Stimulated activated naive CD8-positive, alpha-beta T cell treated with anti-CD3 and anti-CD28 coated beads, Interleukin-15, amount 100 ng/mL, for 72 hours (primary cell): ENCODE measurements at regions not wholly inside any gene's neighbourhood (a gene's known extent, or its start where the extent isn't known, plus 50 kb on each side); places are given as distances from the start of the nearest gene placed in this dataset.
"Not testable (repeated sequence)": the region's sequence is repeated elsewhere in the genome, so short reads cannot be mapped to it uniquely, and the experiment has no call there.

Experiments used
- ATAC-seq: fragments of 150-1000 bp; cut with Tn5 transposase; 2 replicates; pipeline ENCODE4 v1.10.0; 2021; ENCODE audit warnings: mild to moderate bottlenecking, moderate library complexity
- DNase-seq, 2 donors: peaks; one replicate each; pipeline ENCODE4 v3.0.0; 2021 to 2022
- H3K27ac Mint-ChIP-seq, 2 donors: one replicate each; pipeline ENCODE4 v1.8.0; 2022; ENCODE audit warnings: mild to moderate bottlenecking in 2 of 2, mixed read lengths in 2 of 2, moderate library complexity in 2 of 2
- H3K27me3 Mint-ChIP-seq: one replicate; pipeline ENCODE4 v1.8.0; 2022; ENCODE audit warnings: mixed read lengths
- H3K4me1 Mint-ChIP-seq: one replicate; pipeline ENCODE4 v1.8.0; 2022; ENCODE audit warnings: mild to moderate bottlenecking, mixed read lengths
- H3K4me3 Mint-ChIP-seq, 2 donors: one replicate each; pipeline ENCODE4 v1.8.0; 2022; ENCODE audit warnings: mild to moderate bottlenecking in 2 of 2, mixed read lengths in 2 of 2, moderate library complexity in 1 of 2
- H3K9me3 Mint-ChIP-seq, 2 donors: one replicate each; pipeline ENCODE4 v1.8.0; 2022; ENCODE audit warnings: mixed read lengths in 2 of 2

DNA sequence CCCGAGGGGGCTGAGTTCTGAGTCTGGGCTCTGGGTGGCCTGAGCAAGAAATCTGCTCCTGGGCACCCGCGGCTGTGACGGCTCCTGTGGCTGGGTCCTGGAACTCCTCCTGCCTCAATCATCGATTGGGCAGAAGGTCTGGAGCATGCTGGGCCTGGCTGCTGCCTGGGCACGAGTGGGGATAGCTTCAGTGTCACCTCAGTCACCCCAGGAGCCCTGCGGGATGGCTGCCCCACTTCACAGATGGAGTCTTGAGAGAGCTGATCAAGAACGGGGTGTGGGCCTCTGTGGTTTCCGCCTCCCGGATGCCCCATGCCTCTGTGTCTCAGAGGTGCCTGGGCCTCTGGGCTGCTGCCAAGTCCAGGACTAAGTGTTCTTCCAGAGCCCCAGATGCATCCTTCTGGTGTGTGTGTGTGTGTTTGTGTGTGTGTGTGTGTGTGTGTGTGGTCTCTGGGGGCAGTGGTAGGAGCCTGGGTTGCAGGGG lies 185.6 kb upstream of the C14orf180 start:
- Mint-ChIP-seq H3K27me3 (no peaks in the 10 kb centered on the region), H3K9me3 (peaks cover 7 to 16% of the 10 kb centered on the region in 2 donors), H3K27ac (peak overlapping the region in 1 of 2 donors; percentile 89), H3K4me3 (peak overlapping the region in 1 of 2 donors; percentile 60), H3K4me1 (peaks cover 78% of the 10 kb centered on the region)
- peak; percentile 76 for ATAC-seq
- DNase-seq: peak; percentile 49 to 52

DNA sequence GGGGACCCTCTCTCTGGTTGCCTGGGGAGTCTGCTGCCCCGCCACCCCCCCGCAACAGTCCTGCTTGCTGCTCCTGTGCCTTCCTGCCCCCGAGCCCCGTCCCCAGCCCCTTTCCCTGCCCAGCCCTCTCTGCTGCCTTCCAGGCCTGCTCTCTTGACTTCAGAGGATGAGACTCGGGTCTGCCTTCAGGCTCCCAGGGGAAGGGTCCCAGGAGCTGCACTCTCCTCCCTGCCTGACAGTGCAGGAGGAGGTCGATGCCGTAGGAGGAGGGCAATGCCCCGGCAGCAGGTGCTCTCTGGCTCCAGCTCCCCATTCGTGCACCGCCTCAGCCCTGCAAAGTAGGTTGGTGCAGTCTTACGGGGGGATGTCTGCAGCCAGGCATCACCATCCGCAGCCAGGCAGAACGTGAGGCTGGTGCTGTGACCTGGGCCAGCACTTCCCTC lies 185.1 kb upstream of the C14orf180 start:
- H3K27ac Mint-ChIP-seq: peak overlapping the region; percentile 70 to 82
- DNase-seq (no peak), ATAC-seq (no peak)
- peaks cover 78% of the 10 kb centered on the region for H3K4me1 Mint-ChIP-seq
- H3K27me3 Mint-ChIP-seq: no peaks in the 10 kb centered on the region
- H3K4me3 Mint-ChIP-seq: peak overlapping the region in 1 of 2 donors; percentile 51
- H3K9me3 Mint-ChIP-seq: peaks cover 7 to 16% of the 10 kb centered on the region in 2 donors

DNA sequence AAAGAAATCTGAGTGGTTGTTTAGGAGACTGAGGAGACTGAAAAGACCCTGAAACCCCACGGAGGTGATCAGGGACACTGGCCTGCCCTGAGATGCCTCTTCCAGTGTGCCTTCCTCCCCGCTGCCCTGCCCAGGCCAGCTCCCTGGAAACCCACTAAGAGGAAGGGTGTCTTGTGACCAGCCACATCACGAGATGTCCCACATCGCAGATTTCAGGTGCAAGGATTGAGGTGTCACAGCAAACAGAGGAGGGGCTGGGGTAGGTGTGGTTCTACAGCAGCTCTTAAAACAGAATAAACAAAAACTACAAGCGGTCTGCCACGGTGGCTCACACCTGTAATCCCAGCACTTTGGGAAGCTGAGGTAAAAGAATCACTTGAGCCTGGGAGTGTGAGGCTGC lies 184.3 kb upstream of the C14orf180 start:
- Mint-ChIP-seq H3K9me3 (peaks cover 7 to 16% of the 10 kb centered on the region in 2 donors), H3K4me1 (peaks cover 77% of the 10 kb centered on the region), H3K27ac (no peak overlapping the region), H3K4me3 (no peak overlapping the region), H3K27me3 (no peaks in the 10 kb centered on the region)
- no peak for ATAC-seq
- DNase-seq: no peak

DNA sequence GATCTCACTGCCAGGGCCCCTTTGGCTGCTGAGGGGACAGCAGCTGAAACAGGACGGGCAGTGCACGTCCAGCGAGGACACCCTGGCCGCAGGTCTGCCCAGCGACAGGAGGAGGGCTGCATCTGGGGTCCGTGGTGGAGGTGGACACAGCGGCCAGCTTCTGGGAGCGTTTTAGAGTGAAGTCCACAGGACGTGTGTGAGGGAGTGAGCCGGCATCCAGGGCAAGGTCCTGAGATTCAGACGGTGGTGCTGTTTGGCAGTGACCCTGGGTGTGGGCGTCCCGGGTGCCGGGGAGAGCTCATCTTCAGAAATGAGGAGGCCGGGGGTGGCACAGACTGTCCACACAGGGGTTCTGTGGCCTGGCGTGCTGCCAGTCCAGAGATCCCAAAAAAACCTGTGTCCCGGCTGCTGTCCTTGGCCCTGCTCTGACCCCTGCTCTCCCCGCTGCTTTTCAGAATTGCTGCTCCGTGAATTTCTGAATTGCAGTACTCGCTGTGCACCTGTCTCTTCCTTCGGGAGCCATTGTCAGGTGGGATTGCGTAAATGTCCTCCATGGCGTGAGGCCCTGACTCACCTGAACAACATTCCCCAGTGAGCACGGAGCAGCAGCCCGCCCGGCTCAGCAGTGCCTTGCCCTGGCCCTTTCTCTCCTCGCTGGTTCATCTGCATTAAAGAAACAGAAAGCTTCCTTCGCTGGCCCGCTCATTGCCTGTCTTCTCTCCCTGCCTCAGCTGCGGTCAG lies 183.5 kb upstream of the C14orf180 start:
- peaks cover 7 to 16% of the 10 kb centered on the region in 2 donors for H3K9me3 Mint-ChIP-seq
- H3K27me3 Mint-ChIP-seq: no peaks in the 10 kb centered on the region
- ATAC-seq: no peak
- peaks cover 69% of the 10 kb centered on the region for H3K4me1 Mint-ChIP-seq
- no peak overlapping the region for H3K27ac Mint-ChIP-seq
- no peak for DNase-seq
- H3K4me3 Mint-ChIP-seq: no peak overlapping the region

DNA sequence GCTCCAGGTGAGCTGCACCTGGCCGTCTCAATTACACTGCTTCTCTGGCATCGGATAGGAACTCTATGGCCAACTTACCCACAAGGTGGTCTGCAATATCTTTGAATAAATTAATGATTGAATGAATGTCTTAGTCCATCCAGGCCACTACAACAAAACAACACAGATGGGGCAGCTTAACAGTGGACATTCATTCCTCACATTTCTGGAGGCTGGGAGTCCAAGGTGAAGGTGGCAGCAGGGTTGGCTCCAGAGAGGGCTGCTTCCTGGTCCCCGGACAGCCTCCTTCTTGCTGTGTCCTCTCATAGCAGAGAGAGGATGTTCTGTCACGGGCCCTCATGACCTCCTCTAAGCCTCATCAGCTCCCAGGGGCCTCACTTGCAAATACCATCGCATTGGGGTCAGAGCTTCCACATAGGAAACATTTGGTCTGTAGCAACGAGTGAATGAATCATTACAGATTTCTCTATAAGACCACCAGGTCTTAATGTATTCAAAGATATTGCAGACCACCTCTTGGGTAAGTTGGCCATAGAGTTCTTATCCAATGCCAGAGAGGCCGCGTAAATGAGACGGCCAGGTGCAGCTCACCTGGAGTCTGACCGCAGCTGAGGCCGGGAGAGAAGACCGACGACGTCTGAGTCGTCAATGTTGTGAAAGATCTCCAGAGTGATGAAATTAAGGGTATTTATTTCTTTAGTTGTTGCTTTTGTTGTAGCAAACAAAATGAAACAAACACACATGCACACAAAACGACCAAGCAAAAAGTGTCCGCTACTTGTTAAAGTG lies 182.7 kb upstream of the C14orf180 start:
- H3K27ac Mint-ChIP-seq: no peak overlapping the region
- H3K4me1 Mint-ChIP-seq: peaks cover 61% of the 10 kb centered on the region
- peaks cover 7 to 16% of the 10 kb centered on the region in 2 donors for H3K9me3 Mint-ChIP-seq
- no peaks in the 10 kb centered on the region for H3K27me3 Mint-ChIP-seq
- DNase-seq: no peak
- H3K4me3 Mint-ChIP-seq: no peak overlapping the region
- ATAC-seq: no peak

DNA sequence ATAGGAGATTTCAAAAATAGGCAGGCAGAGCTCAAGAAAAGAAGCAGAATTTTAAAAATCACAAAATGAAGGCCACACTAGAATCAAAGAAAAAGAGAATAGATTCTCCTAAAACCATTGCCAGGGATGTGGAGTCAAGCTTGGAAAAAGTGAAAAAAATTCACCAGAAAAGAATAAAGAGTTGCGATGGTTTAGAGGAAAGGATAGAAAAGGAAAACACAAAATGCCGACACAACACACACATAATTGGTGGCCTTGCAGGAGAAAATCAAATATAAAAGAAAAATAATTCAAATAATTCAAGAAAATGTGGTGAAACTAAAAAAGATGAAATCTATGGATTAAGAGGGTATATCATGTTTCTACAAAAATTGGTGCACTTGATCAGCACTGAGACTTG lies 181.6 kb upstream of the C14orf180 start:
- Mint-ChIP-seq H3K9me3 (peaks cover 7 to 16% of the 10 kb centered on the region in 2 donors), H3K27ac (no peak overlapping the region)
- no peak for ATAC-seq

DNA sequence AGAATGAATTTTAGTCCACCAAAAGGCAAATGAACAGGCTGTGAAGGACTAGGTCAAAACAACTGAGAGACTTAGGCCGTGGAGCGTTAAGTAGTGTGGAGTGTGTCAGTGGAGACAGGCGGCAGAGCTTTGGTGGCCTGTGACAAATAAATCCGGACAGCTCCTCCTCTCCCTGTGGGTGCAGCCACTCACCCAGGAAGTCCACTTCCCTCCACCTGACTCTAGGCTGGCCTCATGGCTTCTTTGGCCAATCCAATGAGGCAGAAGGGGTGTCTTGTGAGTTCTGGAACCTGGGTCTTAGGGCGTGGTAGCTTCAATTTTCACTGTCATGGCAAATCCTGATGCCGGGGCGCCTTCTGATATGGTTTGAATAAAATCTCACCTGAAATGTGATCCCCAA lies 180.9 kb upstream of the C14orf180 start:
- Mint-ChIP-seq H3K9me3 (peaks cover 7 to 16% of the 10 kb centered on the region in 2 donors), H3K4me3 (no peak overlapping the region), H3K27ac (peak overlapping the region in 1 of 2 donors; percentile 9), H3K4me1 (peaks cover 43% of the 10 kb centered on the region), H3K27me3 (no peaks in the 10 kb centered on the region)
- no peak for ATAC-seq
- DNase-seq: no peak

More for the DNA sequence above, 181.6 kb upstream of the C14orf180 start:
- no peaks in the 10 kb centered on the region for H3K27me3 Mint-ChIP-seq
- no peak for DNase-seq
- no peak overlapping the region for H3K4me3 Mint-ChIP-seq
- peaks cover 50% of the 10 kb centered on the region for H3K4me1 Mint-ChIP-seq

DNA sequence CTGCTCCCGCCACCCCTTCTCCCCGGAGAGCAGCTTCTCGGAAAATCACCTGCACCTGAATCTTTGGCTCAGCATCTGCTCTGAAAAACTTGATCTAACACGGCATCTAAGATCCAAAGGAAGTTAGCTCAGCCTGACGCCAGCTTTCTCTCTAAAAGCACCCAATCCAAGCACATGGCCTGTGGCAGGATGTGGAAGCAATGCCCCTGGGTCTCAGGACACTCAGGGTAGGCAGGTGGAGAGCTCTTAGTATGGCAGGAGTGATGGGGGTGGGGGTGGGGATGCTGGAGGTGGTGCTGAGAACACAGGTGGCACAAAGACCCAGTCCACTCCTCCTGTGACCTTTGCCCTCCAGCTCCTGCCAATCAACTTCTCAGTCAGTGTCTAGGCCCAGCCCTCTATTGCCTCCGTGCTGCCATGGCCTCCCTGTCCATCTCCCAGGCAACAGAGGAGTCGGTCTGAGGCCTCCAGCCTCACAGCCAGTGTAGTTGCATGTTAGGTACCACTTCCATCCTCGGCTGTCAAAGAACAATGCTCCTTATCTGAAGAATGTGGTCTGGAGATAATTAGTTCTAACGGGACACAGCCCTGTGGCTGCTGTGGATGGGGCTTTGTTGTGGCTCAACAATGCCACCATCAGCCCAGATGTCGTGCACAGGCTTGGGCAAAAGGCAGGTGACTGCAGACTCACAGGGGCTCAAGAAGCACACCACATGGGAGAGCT lies 180.0 kb upstream of the C14orf180 start:
- peaks cover 34% of the 10 kb centered on the region for H3K4me1 Mint-ChIP-seq
- DNase-seq: no peak
- H3K27ac Mint-ChIP-seq: peak overlapping the region; percentile 30 to 51

DNA sequence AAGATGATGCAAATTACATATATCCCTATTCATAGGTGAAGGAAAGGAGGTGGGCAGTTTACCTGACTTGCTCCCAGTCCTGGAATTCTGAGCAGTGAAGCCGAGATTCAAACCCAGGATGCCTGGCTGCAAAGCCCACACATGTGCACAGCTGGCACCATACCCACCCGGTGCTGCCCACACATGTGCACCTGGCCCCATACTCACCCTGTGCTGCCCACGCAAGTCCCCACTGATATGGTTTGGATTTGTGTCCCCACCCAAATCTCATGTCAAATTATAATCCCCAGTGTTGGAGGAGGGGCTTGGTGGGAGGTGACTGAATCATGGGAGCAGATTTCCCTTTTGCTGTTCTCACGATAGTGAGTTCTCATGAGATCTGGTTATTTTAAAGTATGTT lies 179.2 kb upstream of the C14orf180 start:
- DNase-seq (no peak), ATAC-seq (no peak)
- Mint-ChIP-seq H3K27me3 (no peaks in the 10 kb centered on the region), H3K4me3 (no peak overlapping the region), H3K27ac (no peak overlapping the region), H3K4me1 (peaks cover 26% of the 10 kb centered on the region), H3K9me3 (peaks cover 7 to 16% of the 10 kb centered on the region in 2 donors)

More for the DNA sequence above, 180.0 kb upstream of the C14orf180 start:
- no peaks in the 10 kb centered on the region for H3K27me3 Mint-ChIP-seq
- H3K4me3 Mint-ChIP-seq: no peak overlapping the region
- H3K9me3 Mint-ChIP-seq: peaks cover 7 to 16% of the 10 kb centered on the region in 2 donors
- no peak for ATAC-seq

DNA sequence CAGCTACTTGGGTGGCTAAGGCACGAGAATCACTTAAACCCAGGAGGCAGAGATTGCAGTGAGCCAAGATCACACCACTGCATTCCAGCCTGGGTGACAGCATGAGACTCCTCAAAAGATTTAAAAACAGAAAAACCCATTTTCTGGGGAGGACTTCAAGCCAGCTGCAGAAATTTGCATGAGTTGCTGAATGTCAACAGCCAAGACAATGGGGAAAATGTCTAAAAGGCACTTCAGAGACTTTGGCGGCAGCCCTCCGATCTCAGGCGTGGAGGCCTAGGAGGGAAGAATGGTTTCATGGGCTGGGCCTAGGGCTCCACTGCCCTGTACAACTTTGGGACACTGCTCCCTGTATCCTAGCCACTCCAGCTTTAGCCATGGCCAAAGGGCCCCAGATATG lies 177.8 kb upstream of the C14orf180 start:
- ATAC-seq: no peak
- Mint-ChIP-seq H3K4me3 (no peak overlapping the region), H3K27ac (no peak overlapping the region), H3K27me3 (no peaks in the 10 kb centered on the region), H3K4me1 (peaks cover 14% of the 10 kb centered on the region), H3K9me3 (peaks cover 7 to 15% of the 10 kb centered on the region in 2 donors)
- DNase-seq: no peak

DNA sequence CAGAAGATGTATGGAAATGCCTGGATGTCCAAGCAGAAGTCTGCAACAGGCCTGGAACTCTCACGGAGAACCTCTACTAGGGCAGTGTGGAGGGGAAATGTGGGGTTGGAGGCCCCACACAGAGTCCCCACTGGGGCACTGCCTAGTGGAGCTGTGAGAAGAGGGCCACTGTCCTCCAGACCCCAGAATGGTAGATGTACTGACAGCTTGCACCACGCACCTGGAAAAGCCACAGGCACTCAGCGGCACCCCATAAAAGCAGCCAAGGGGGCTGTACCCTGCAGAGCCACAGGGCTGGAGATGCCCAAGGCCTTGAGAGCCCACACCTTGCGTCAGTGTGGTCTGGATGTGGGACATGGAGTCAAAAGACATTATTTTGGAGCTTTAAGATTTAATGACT lies 177.3 kb upstream of the C14orf180 start:
- not testable (repeated sequence) for DNase-seq, H3K27ac Mint-ChIP-seq, H3K9me3 Mint-ChIP-seq, ATAC-seq, H3K4me3 Mint-ChIP-seq, H3K27me3 Mint-ChIP-seq
- peaks cover 14% of the 10 kb centered on the region for H3K4me1 Mint-ChIP-seq

DNA sequence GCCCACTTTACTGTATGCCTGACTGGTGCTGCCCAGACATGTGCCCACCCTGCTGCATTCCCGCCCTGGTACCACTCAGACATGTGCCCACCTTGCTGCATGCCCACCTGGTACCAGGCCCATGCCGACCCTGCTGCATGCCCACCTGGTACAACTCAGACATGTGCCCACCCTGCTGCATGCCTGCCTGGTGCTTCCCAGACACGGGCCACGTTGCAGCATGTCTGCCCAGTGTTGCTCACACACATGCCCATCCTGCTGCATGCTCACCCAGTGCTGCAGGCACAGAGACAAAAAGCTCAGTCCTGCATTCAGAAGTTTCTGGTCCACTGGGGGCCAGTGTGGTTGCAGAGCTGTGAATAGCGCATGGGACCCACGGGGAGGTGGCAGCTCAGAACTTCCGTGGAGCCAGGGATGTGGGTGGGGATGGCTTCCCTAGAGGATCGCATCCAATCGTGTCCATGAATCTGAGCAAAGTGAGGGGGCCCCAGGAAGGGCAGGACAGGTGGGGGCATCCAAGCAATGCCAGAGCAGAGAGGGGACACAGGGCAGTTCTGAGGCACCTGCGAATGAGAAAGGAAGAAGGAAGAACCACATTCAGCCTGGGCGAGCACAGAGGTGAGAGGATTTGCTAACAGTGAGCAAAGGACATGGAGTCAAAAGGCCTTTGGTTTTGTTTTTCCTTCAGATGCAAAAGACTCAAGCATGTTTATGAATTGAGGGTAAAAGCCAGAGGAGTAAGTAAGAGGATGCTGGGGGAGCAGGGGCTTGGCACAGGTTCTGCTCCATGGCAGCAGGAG lies 175.9 kb upstream of the C14orf180 start:
- Mint-ChIP-seq H3K9me3 (peaks cover 0 to 6% of the 10 kb centered on the region in 2 donors), H3K27me3 (no peaks in the 10 kb centered on the region), H3K4me3 (no peak overlapping the region), H3K4me1 (peaks cover 14% of the 10 kb centered on the region), H3K27ac (no peak overlapping the region)
- DNase-seq (no peak), ATAC-seq (no peak)

DNA sequence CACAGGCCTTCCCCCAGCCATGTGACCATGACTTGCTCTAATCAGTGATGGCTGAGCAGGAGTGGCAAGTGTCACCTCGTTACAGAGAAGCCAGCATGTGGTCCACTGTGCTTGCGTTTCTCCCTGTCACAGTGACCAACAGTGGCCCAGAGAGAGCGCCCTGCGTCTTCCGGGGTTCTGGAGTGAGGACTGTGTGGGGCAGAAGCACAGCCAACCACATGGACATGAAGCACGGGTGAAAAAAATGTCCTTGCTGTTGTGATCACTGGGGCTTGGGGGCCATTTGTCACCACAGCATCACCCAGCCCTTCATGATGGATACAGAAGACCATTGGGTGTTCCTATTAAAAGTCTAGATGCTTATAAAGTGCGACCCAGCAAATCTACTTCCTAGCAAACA lies 174.6 kb upstream of the C14orf180 start:
- no peak overlapping the region for H3K4me3 Mint-ChIP-seq
- peaks cover 2% of the 10 kb centered on the region for H3K4me1 Mint-ChIP-seq
- ATAC-seq: no peak
- DNase-seq: no peak
- no peak overlapping the region for H3K27ac Mint-ChIP-seq
- H3K9me3 Mint-ChIP-seq: peaks cover 5 to 14% of the 10 kb centered on the region in 2 donors
- no peaks in the 10 kb centered on the region for H3K27me3 Mint-ChIP-seq

DNA sequence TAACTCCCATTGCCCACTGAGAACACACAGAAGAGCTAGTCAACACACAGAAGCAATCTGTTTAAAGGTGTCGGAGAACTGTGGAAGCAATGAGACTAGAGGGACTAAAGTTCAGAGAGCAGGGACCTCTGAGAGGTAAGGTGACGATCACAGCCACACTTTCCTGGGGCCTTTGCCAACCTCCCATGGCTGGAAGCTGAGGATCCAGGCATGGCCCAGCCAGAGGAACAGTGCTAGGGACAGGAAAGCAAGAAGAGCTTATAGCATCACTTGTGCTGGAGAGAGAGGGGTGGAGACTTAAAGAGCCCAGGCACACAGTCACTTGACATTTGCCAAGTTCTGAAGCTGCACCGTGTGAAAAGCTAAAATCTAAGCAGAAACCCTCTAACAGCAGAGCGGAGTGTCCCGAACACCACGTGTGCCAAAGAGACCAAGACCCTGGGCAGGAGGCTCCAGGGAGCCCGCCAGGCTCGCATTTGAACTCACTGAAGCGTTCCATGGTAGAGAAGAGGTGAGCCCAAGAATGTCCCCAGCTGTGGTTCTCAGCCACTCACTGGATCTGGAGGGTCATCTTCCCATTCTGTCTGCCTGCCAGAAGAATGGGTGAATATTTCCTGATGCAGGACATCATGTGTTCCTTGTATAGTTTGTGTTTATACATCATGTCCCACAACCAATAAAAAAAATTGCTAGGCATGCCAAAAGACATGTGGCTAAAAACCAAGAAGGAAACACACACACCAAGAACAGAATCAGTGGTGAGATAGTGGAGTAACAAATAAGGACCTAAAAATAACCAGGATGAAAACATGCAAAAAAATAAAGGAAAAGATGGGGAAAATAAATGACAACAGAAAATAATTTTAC lies 174.0 kb upstream of the C14orf180 start:
- Mint-ChIP-seq H3K4me3 (no peak overlapping the region), H3K27me3 (no peaks in the 10 kb centered on the region), H3K9me3 (peaks cover 5 to 14% of the 10 kb centered on the region in 2 donors), H3K27ac (no peak overlapping the region), H3K4me1 (no peaks in the 10 kb centered on the region)
- ATAC-seq (no peak), DNase-seq (no peak)
